GM19463 (cell line): ENCODE measurements at regions not wholly inside any gene's neighbourhood (a gene's known extent, or its start where the extent isn't known, plus 50 kb on each side); places are given as distances from the start of the nearest gene placed in this dataset.

Source experiments
- ATAC-seq: cut with Tn5 transposase; IDR thresholded peaks from one replicate; pipeline ENCODE4 v1.9.1; 2021; ENCODE audit warnings: mild to moderate bottlenecking, moderate library complexity; ENCODE audit not compliant: unreplicated experiment

- ATAC-seq, result no peak
These were observed 1066.6 kb downstream of the PCDH18 start for GRCh38 chr4:136465691-136466090.

- ATAC-seq, result no peak
These were observed 1068.4 kb downstream of the PCDH18 start for GRCh38 chr4:136463941-136464340.

- no peak for ATAC-seq
These were observed 1070.8 kb downstream of the PCDH18 start for GRCh38 chr4:136461533-136461932.

GRCh38 chr4:136458326-136458725, 1074.0 kb downstream of the PCDH18 start:
- no peak for ATAC-seq

- no peak for ATAC-seq
These were observed 1074.7 kb downstream of the PCDH18 start for GRCh38 chr4:136457577-136457976.

- ATAC-seq, result no peak
These were observed 1075.3 kb downstream of the PCDH18 start for GRCh38 chr4:136457004-136457403.

- ATAC-seq, result no peak
These were observed 1089.3 kb downstream of the PCDH18 start for GRCh38 chr4:136443006-136443405.

- ATAC-seq, result no peak
These were observed 1089.8 kb downstream of the PCDH18 start for GRCh38 chr4:136442447-136442846.

- no peak for ATAC-seq
These were observed 1090.5 kb downstream of the PCDH18 start for GRCh38 chr4:136441629-136442282.

- ATAC-seq, result no peak
These were observed 1093.6 kb downstream of the PCDH18 start for GRCh38 chr4:136438645-136439044.

GRCh38 chr4:136424052-136424451, 1108.2 kb downstream of the PCDH18 start:
- no peak for ATAC-seq

GRCh38 chr4:136414981-136415380, 1117.3 kb downstream of the PCDH18 start:
- ATAC-seq, result no peak

- no peak for ATAC-seq
These were observed 1119.6 kb downstream of the PCDH18 start for GRCh38 chr4:136412708-136413107.

- no peak for ATAC-seq
These were observed 1131.5 kb downstream of the PCDH18 start for GRCh38 chr4:136400829-136401228.

- no peak for ATAC-seq
These were observed 1137.0 kb downstream of the PCDH18 start for GRCh38 chr4:136395212-136395722.

- ATAC-seq, result no peak
These were observed 1139.7 kb downstream of the PCDH18 start for GRCh38 chr4:136392576-136392975.

GRCh38 chr4:136390824-136391223, 1141.5 kb downstream of the PCDH18 start:
- no peak for ATAC-seq

GRCh38 chr4:136383082-136383481, 1149.2 kb downstream of the PCDH18 start:
- no peak for ATAC-seq

GRCh38 chr4:136371231-136371630, 1161.1 kb downstream of the PCDH18 start:
- ATAC-seq, result no peak

GRCh38 chr4:136369073-136369472, 1163.2 kb downstream of the PCDH18 start:
- no peak for ATAC-seq

GRCh38 chr4:136357556-136357955, 1174.7 kb downstream of the PCDH18 start:
- ATAC-seq, result no peak

- ATAC-seq, result no peak
These were observed 1176.3 kb downstream of the PCDH18 start for GRCh38 chr4:136355970-136356369.

GRCh38 chr4:136343340-136343739, 1189.0 kb downstream of the PCDH18 start:
- no peak for ATAC-seq
